Gastrocnemius medialis (tissue), 4 donors: ENCODE measurements at regions not wholly inside any gene's neighbourhood (a gene's known extent, or its start where the extent isn't known, plus 50 kb on each side); places are given as distances from the start of the nearest gene placed in this dataset.

ENCODE experiments used
- ATAC-seq, 2 donors: fragments of 150-250 bp; one replicate each; pipeline ENCODE4 v1.9.1; 2016
- DNase-seq, 2 donors: peaks; one replicate each; pipeline ENCODE4 v3.0.0-alpha.2; 2019
- H3K27ac ChIP-seq, 4 donors: fragments of 200-600 bp; sonication (generic); 1 replicate in 1 of 4; 2 replicates in 3 of 4; pipeline ENCODE4 v1.5.1; 2016 to 2018; ENCODE audit warnings: mild to moderate bottlenecking in 2 of 4, moderate library complexity in 1 of 4
- H3K27me3 ChIP-seq, 3 donors: fragments of 200-600 bp; sonication (generic) in 2 of 3; 1 replicate in 1 of 3; 2 replicates in 2 of 3; pipeline versions ENCODE4 v1.5.1 to v1.6.0; 2016 to 2019; ENCODE audit warnings: mild to moderate bottlenecking in 1 of 3, moderate library complexity in 1 of 3
- H3K36me3 ChIP-seq, 2 donors: fragments of 200-600 bp; sonication (generic) in 1 of 2; one replicate each; pipeline ENCODE4 v1.5.1; 2017 to 2018
- H3K4me1 ChIP-seq, 2 donors: fragments of 200-600 bp; sonication (generic) in 1 of 2; one replicate each; pipeline ENCODE4 v1.5.1; 2016 to 2017; ENCODE audit warnings: mild to moderate bottlenecking in 2 of 2
- H3K4me3 ChIP-seq, 4 donors: fragments of 200-600 bp; sonication (generic) in 3 of 4; 1 replicate in 1 of 4; 2 replicates in 3 of 4; pipeline ENCODE4 v1.5.1; 2016 to 2019; ENCODE audit warnings: mild to moderate bottlenecking in 2 of 4
- H3K9me3 ChIP-seq, 3 donors: fragments of 200-600 bp; sonication (generic) in 2 of 3; 1 replicate in 1 of 3; 2 replicates in 2 of 3; pipeline ENCODE4 v1.5.1; 2016 to 2019
- CTCF ChIP-seq, 5 experiments: fragments of 450-650 bp in 3 of 5; fragments of 200-600 bp in 2 of 5; sonication (generic) in 2 of 5; IDR thresholded peaks in 4 of 5; conservative IDR thresholded peaks in 1 of 5; 1 replicate in 4 of 5; 2 replicates in 1 of 5; pipeline ENCODE4 v1.5.1; 2016 to 2019; ENCODE audit warnings: antibody characterized with exemption in 5 of 5, mild to moderate bottlenecking in 3 of 5, moderate library complexity in 3 of 5
- POLR2A ChIP-seq, 2 donors: fragments of 450-650 bp; IDR thresholded peaks; one replicate each; pipeline ENCODE4 v1.6.1; 2017; ENCODE audit warnings: antibody characterized with exemption in 2 of 2, mild to moderate bottlenecking in 2 of 2, moderate library complexity in 2 of 2
- in situ Hi-C, 4 donors: fragments of 200-750 bp; cut with MboI; loops; one replicate each; pipeline versions ENCODE4 v1.15.0 to v1.8.0; 2017; ENCODE audit warnings: low sequenced_read_pairs in 4 of 4
- intact Hi-C: fragments of 100-400 bp; cut with DNase I; formaldehyde crosslinking; loops from one replicate; pipeline ENCODE4 v1.15.1; 2023; ENCODE audit warnings: low total_unique reads

GRCh38 chr2:133787651-133788050, 219.4 kb upstream of the NCKAP5 start:
- no peaks in the 10 kb centered on the region for H3K27me3 ChIP-seq
- H3K4me3 ChIP-seq: no peak overlapping the region
- TF ChIP-seq POLR2A (IDR thresholded peaks at IDR 0.05) (no peak), CTCF (IDR thresholded peaks at IDR 0.05 in 4 of 5, conservative IDR thresholded peaks at IDR 0.05 in 1 of 5) (no peak)
- no peak overlapping the region for H3K27ac ChIP-seq
- intact Hi-C loops: loop anchor here (10.0 kb wide), 1 partner anchor 223 kb away; the partner anchor contains the start of gene NCKAP5
- no peak for DNase-seq
- no peak for ATAC-seq
- no peaks in the 10 kb centered on the region for H3K9me3 ChIP-seq
- no peaks in the 10 kb centered on the region for H3K4me1 ChIP-seq
- in situ Hi-C loops: loop anchor here in 1 of 4 donors (10.0 kb wide), 1 partner anchor 1243 kb away; no protein-coding TSS in a partner anchor
- no peaks in the 10 kb centered on the region for H3K36me3 ChIP-seq

- no peaks in the 10 kb centered on the region for H3K27me3 ChIP-seq
- in situ Hi-C loops: loop anchor here in 1 of 4 donors (10.0 kb wide), 1 partner anchor 1244 kb away; no protein-coding TSS in a partner anchor
- TF ChIP-seq CTCF (IDR thresholded peaks at IDR 0.05 in 4 of 5, conservative IDR thresholded peaks at IDR 0.05 in 1 of 5) (no peak), POLR2A (IDR thresholded peaks at IDR 0.05) (no peak)
These were observed 220.1 kb upstream of the NCKAP5 start for GRCh38 chr2:133788386-133788785.

GRCh38 chr2:133789743-133790142, 221.5 kb upstream of the NCKAP5 start:
- no peak for TF ChIP-seq POLR2A (IDR thresholded peaks at IDR 0.05)
- no peak for TF ChIP-seq CTCF (IDR thresholded peaks at IDR 0.05 in 4 of 5, conservative IDR thresholded peaks at IDR 0.05 in 1 of 5)
- Histone ChIP-seq H3K9me3 (no peaks in the 10 kb centered on the region), H3K4me3 (no peak overlapping the region), H3K36me3 (no peaks in the 10 kb centered on the region), H3K27ac (no peak overlapping the region), H3K27me3 (no peaks in the 10 kb centered on the region), H3K4me1 (no peaks in the 10 kb centered on the region)
- in situ Hi-C loops (loop anchor here in 1 of 4 donors (10.0 kb wide), 1 partner anchor 1245 kb away; no protein-coding TSS in a partner anchor), intact Hi-C loops (loop anchor here (10.0 kb wide), 1 partner anchor 225 kb away; the partner anchor contains the start of gene NCKAP5)
- ATAC-seq: no peak
- no peak for DNase-seq

More at GRCh38 chr2:133788386-133788785, 220.1 kb upstream of the NCKAP5 start:
- ATAC-seq (no peak), DNase-seq (no peak)
- Histone ChIP-seq H3K36me3 (no peaks in the 10 kb centered on the region), H3K4me3 (no peak overlapping the region), H3K9me3 (no peaks in the 10 kb centered on the region), H3K27ac (no peak overlapping the region), H3K4me1 (no peaks in the 10 kb centered on the region)
- intact Hi-C loops: loop anchor here (10.0 kb wide), 1 partner anchor 224 kb away; the partner anchor contains the start of gene NCKAP5

GRCh38 chr2:133790711-133791110, 222.4 kb upstream of the NCKAP5 start:
- Histone ChIP-seq H3K4me3 (no peak overlapping the region), H3K27me3 (no peaks in the 10 kb centered on the region), H3K9me3 (no peaks in the 10 kb centered on the region), H3K27ac (no peak overlapping the region), H3K36me3 (no peaks in the 10 kb centered on the region), H3K4me1 (no peaks in the 10 kb centered on the region)
- intact Hi-C loops (no loop called here), in situ Hi-C loops (no loop called here)
- no peak for TF ChIP-seq CTCF (IDR thresholded peaks at IDR 0.05 in 4 of 5, conservative IDR thresholded peaks at IDR 0.05 in 1 of 5)
- TF ChIP-seq POLR2A (IDR thresholded peaks at IDR 0.05): no peak
- no peak for DNase-seq
- no peak for ATAC-seq

- TF ChIP-seq CTCF (IDR thresholded peaks at IDR 0.05 in 4 of 5, conservative IDR thresholded peaks at IDR 0.05 in 1 of 5): no peak
- no peak for TF ChIP-seq POLR2A (IDR thresholded peaks at IDR 0.05)
- DNase-seq: no peak
- Histone ChIP-seq H3K36me3 (no peaks in the 10 kb centered on the region), H3K9me3 (no peaks in the 10 kb centered on the region), H3K4me3 (no peak overlapping the region), H3K27me3 (no peaks in the 10 kb centered on the region), H3K27ac (no peak overlapping the region), H3K4me1 (no peaks in the 10 kb centered on the region)
- intact Hi-C loops (no loop called here), in situ Hi-C loops (no loop called here)
- no peak for ATAC-seq
These were observed 222.9 kb upstream of the NCKAP5 start for GRCh38 chr2:133791191-133791590.
